ENCODE measurements at regions not wholly inside any gene's neighbourhood (a gene's known extent, or its start where the extent isn't known, plus 50 kb on each side); places are given as distances from the start of the nearest gene placed in this dataset.

DNA sequence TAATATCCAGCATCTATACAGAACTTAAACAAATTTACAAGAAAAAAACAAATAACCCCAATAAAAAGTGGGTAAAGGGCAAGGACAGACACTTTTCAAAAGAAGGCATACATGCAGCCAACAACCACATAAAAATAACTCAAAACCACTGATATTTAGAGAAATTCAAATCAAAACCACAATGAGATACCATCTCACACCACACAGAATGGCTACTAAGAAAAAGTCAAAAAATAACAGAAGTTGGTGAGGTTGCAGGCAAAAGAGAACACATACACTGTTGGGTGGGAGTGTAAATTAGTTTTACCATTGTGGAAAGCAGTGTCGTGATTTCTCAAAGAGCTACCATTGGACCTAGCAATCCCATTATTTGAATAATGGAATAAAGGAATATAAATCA lies 1973.9 kb upstream of the LRRTM1 start:
- no peak overlapping the region for H3K27ac ChIP-seq
- TF ChIP-seq, protein P1, sequence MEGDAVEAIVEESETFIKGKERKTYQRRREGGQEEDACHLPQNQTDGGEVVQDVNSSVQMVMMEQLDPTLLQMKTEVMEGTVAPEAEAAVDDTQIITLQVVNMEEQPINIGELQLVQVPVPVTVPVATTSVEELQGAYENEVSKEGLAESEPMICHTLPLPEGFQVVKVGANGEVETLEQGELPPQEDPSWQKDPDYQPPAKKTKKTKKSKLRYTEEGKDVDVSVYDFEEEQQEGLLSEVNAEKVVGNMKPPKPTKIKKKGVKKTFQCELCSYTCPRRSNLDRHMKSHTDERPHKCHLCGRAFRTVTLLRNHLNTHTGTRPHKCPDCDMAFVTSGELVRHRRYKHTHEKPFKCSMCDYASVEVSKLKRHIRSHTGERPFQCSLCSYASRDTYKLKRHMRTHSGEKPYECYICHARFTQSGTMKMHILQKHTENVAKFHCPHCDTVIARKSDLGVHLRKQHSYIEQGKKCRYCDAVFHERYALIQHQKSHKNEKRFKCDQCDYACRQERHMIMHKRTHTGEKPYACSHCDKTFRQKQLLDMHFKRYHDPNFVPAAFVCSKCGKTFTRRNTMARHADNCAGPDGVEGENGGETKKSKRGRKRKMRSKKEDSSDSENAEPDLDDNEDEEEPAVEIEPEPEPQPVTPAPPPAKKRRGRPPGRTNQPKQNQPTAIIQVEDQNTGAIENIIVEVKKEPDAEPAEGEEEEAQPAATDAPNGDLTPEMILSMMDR (conservative IDR thresholded peaks at IDR 0.05) = no peak

DNA sequence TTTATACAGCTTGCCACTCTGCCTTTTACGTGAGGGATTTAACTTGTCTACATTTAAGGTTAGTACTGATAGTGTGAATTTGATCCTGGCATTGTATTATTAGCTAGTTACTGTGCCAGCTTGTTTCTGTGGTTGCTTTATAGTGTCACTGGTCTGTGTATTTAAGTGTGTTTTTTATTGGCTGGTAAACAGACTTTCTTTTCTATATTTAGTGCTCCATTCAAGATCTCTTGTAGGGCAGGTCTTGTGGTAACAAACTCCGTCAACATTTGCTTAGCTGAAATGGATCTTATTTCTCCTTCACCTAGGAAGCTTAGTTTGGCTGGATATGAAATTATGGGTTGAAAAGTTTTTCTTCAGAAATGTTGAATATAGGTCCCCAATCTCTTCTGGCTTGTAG lies 1971.0 kb upstream of the LRRTM1 start:
- TF ChIP-seq, protein P1 (conservative IDR thresholded peaks at IDR 0.05) = no peak
- peak overlapping the region; percentile 54 for H3K27ac ChIP-seq

DNA sequence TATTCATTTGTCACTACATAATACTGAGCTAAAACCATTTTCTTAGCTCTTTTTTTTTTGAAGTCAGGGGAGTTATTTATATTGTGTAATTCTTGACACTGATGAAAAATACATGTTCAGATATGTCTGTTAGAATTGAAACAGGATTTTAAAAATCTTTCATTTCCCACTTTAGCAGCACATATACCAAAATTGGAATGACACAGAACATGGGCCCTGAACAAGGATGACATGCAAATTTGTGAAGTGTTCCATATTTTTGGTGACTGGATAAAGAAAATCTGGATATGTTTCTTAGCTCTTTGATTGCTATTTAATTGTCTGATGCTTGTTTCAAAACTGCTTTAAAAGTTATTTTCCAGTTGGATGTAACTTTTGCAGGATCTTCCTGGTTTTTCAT lies 1963.9 kb upstream of the LRRTM1 start:
- H3K27ac ChIP-seq = no peak overlapping the region
- TF ChIP-seq, protein P1 (conservative IDR thresholded peaks at IDR 0.05) = no peak

DNA sequence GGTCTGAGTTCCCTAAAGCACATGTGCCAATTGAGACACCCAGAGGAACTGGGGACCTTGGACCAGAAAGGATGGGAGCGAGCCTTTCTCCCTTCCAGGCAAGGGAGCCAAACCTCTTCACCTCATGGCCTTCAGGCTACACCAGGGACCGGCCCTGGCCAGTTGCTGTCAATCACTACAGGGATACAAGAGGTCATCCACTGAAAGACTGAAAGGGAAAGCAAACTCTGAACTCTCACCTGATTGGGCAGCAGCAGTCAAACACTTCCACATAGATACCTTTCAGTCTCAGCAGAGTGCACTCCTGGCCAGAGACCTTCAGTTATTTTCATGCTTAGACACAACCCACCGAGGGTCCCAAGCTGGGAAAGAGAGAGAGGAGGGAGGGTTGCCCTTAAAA lies 1956.0 kb upstream of the LRRTM1 start:
- H3K27ac ChIP-seq = no peak overlapping the region
- TF ChIP-seq, protein P1 (conservative IDR thresholded peaks at IDR 0.05) = no peak

DNA sequence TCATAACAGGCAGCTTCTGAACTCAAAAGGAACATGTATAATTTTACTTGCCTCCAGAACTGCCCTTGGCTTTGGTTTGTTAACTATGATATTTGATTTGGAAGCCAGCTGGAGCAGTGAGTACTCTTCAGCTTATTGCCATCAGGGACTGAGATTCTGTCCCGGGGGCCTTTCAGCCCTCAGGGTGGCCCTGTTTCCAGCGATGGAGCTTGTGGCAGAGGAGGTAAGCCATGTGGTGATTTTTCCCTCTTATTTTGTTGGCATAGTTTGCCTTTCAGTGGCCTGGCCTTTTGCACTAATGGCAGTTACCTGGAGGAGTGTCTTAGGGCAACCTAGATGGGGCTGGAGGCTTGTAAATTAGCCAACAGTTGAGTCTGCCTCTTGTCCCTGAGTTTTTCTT lies 1955.0 kb upstream of the LRRTM1 start:
- no peak overlapping the region for H3K27ac ChIP-seq
- TF ChIP-seq, protein P1 (conservative IDR thresholded peaks at IDR 0.05) = no peak

DNA sequence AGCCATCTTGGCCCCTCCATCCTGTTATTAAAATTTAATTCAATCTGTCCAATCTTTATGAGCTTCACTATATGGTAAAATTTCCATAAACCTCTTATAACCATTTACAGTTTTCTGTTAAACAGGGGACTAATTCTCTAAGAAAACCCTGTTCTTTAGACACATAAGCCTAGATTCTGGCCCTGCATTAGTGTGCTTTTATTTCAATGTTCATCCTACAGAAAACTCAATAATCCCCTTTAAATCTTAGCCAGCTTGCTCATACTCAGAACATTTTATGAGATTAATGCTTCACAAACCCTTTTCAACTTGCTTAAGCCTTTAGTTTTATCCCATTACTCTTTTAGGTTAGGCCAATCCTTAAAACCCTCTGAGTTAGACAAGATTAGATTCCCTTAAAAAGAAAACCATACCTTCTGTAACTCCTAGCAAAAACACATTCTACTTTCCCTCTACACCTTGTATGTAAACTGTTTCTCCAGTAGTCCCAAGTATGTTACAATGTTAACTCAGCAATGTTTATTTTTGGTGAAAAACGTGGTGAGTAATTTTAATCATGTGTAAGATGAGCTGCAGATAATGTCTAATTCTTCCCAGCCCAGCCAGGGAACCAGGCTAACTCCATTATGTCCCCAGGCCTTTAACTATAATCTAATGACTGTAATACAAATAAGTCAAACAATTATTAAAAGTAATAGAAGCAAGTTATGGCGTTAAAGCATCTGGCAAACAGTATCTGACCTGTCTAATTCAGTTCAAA lies 1953.4 kb upstream of the LRRTM1 start:
- TF ChIP-seq, protein P1 (conservative IDR thresholded peaks at IDR 0.05) = no peak
- H3K27ac ChIP-seq = peak overlapping the region; percentile 18; the same call in 1 of the 2 replicates

DNA sequence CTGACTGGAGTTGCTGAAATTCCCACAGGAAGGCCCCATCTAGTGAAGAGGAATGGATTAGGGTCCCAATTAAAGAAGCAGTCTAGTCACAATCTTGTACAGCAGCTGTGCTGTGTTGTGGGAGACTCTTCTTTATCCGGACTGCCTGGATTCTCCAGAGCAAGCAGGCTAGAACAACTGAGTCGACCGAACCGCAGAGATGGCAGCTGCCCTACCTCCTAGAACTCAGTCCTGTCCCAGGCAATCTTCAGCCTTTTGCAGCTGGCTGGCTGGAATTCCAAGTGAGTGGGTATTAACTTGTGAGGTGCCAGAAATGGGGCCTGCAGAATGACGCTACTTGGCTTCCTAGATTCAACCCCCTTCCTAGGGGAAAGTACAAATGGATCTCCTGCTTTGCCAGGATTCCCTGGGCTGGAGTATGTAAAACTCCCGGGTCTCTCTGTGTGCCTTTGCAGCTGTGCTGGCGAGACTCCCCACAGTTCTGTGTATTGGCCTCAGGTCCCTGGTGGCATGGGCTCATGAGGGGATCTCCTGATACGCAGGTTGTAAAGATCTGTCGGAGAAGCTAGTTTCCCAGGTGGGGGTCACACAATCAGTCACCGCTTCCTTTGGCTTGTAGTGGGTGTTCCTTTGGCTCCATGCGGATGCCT lies 1952.6 kb upstream of the LRRTM1 start:
- TF ChIP-seq, protein P1 (conservative IDR thresholded peaks at IDR 0.05) = no peak

More for the DNA sequence above, 1952.6 kb upstream of the LRRTM1 start:
- no peak overlapping the region for H3K27ac ChIP-seq

Measured in VCaP (cell line).